H9 (cell line): ENCODE measurements at regions not wholly inside any gene's neighbourhood (a gene's known extent, or its start where the extent isn't known, plus 50 kb on each side); places are given as distances from the start of the nearest gene placed in this dataset.

ENCODE experiments used
- DNase-seq: peaks from one replicate; pipeline ENCODE4 v3.0.0-alpha.2; 2017
- H2AFZ ChIP-seq: one replicate; pipeline ENCODE4 v1.6.1; 2013; ENCODE audit warnings: mild to moderate bottlenecking, low read length, control low read depth, moderate library complexity
- H2AK5ac ChIP-seq: 2 replicates; pipeline ENCODE4 v1.6.1; 2013; ENCODE audit warnings: low read length, control low read depth, mixed read lengths; ENCODE audit not compliant: insufficient read length
- H2BK120ac ChIP-seq: one replicate; pipeline ENCODE4 v1.6.1; 2013; ENCODE audit warnings: low read depth, mild to moderate bottlenecking, low read length, control low read depth, inconsistent platforms; ENCODE audit not compliant: poor library complexity, severe bottlenecking
- H2BK12ac ChIP-seq: 2 replicates; pipeline ENCODE4 v1.6.1; 2013; ENCODE audit warnings: low read length, control low read depth, mixed read lengths, low read depth; ENCODE audit not compliant: insufficient read length
- H2BK15ac ChIP-seq: 2 replicates; pipeline ENCODE4 v1.6.1; 2013; ENCODE audit warnings: low read depth, low read length, control low read depth
- H2BK20ac ChIP-seq: one replicate; pipeline ENCODE4 v1.6.1; 2013; ENCODE audit warnings: low read depth, mild to moderate bottlenecking, low read length, control low read depth, inconsistent platforms; ENCODE audit not compliant: poor library complexity, severe bottlenecking
- H2BK5ac ChIP-seq: 2 replicates; pipeline ENCODE4 v1.6.1; 2013; ENCODE audit warnings: low read length, control low read depth, mixed read lengths; ENCODE audit not compliant: insufficient read length
- H3K14ac ChIP-seq: 2 replicates; pipeline ENCODE4 v1.6.1; 2013; ENCODE audit warnings: low read length, control low read depth; ENCODE audit not compliant: insufficient read depth
- H3K18ac ChIP-seq: 2 replicates; pipeline ENCODE4 v1.6.1; 2013; ENCODE audit warnings: low read depth, mild to moderate bottlenecking, mixed read lengths, low read length, control low read depth; ENCODE audit not compliant: insufficient read length
- H3K23ac ChIP-seq: 2 replicates; pipeline ENCODE4 v1.6.1; 2013; ENCODE audit warnings: low read length, control low read depth, mixed read lengths, low read depth; ENCODE audit not compliant: insufficient read length
- H3K23me2 ChIP-seq: 2 replicates; pipeline ENCODE4 v1.6.1; 2013; ENCODE audit warnings: low read depth, mild to moderate bottlenecking, mixed read lengths, low read length, control low read depth; ENCODE audit not compliant: insufficient read length, poor library complexity, severe bottlenecking
- H3K27ac ChIP-seq: 2 replicates; pipeline ENCODE4 v1.5.1; 2013; ENCODE audit warnings: low read length, control low read depth, mixed read lengths, low read depth; ENCODE audit not compliant: insufficient read length
- H3K27me3 ChIP-seq: 2 replicates; pipeline ENCODE4 v1.6.1; 2013; ENCODE audit warnings: low read length, control low read depth, inconsistent platforms; ENCODE audit not compliant: insufficient read depth
- H3K4ac ChIP-seq: 2 replicates; pipeline ENCODE4 v1.6.1; 2013; ENCODE audit warnings: low read depth, mild to moderate bottlenecking, control low read depth, inconsistent platforms, low read length, moderate library complexity
- H3K4me1 ChIP-seq: 2 replicates; pipeline ENCODE4 v1.6.1; 2013; ENCODE audit warnings: low read length, control low read depth, inconsistent platforms; ENCODE audit not compliant: insufficient read depth
- H3K4me2 ChIP-seq: 2 replicates; pipeline ENCODE4 v1.6.1; 2013; ENCODE audit warnings: low read length, control low read depth, mixed read lengths; ENCODE audit not compliant: insufficient read length, insufficient read depth
- H3K56ac ChIP-seq: 2 replicates; pipeline ENCODE4 v1.6.1; 2013; ENCODE audit warnings: low read depth, mild to moderate bottlenecking, mixed read lengths, low read length, control low read depth; ENCODE audit not compliant: insufficient read length
- H3K79me1 ChIP-seq: 2 replicates; pipeline ENCODE4 v1.6.1; 2013; ENCODE audit warnings: low read depth, mild to moderate bottlenecking, moderate library complexity, low read length, control low read depth, inconsistent platforms; ENCODE audit not compliant: insufficient read depth, poor library complexity, severe bottlenecking
- H3K79me2 ChIP-seq: 2 replicates; pipeline ENCODE4 v1.6.1; 2013; ENCODE audit warnings: low read length, control low read depth, inconsistent platforms; ENCODE audit not compliant: insufficient read depth
- H3K9ac ChIP-seq: 2 replicates; pipeline ENCODE4 v1.6.1; 2013; ENCODE audit warnings: low read length, control low read depth, mixed read lengths; ENCODE audit not compliant: insufficient read length; ENCODE audit errors: extremely low read depth
- H3K9me3 ChIP-seq: one replicate; pipeline ENCODE4 v1.6.1; 2013; ENCODE audit warnings: low read depth, low read length, inconsistent platforms; ENCODE audit not compliant: control insufficient read depth
- H3T11ph ChIP-seq: one replicate; pipeline ENCODE4 v1.6.1; 2013; ENCODE audit warnings: mild to moderate bottlenecking, low read length, control low read depth, inconsistent platforms
- H4K20me1 ChIP-seq: one replicate; pipeline ENCODE4 v1.6.1; 2013; ENCODE audit not compliant: control insufficient read depth, insufficient read length, insufficient read depth
- H4K5ac ChIP-seq: 2 replicates; pipeline ENCODE4 v1.6.1; 2013; ENCODE audit warnings: low read depth, mild to moderate bottlenecking, mixed read lengths, low read length, control low read depth; ENCODE audit not compliant: insufficient read length
- H4K8ac ChIP-seq: replicated peaks from 2 replicates; pipeline ENCODE4 v1.6.1; 2013; ENCODE audit warnings: low read length, control low read depth, mixed read lengths, low read depth; ENCODE audit not compliant: insufficient read length
- H4K91ac ChIP-seq: 2 replicates; pipeline ENCODE4 v1.6.1; 2013; ENCODE audit warnings: low read depth, mild to moderate bottlenecking, moderate library complexity, mixed read lengths, low read length, control low read depth; ENCODE audit not compliant: insufficient read length
- H3K27ac Mint-ChIP-seq, 3 experiments: 2 replicates in 2 of 3; 3 replicates in 1 of 3; pipeline ENCODE4 v1.8.0; 2020 to 2021; ENCODE audit warnings: mixed read lengths in 3 of 3, mild to moderate bottlenecking in 1 of 3, moderate library complexity in 1 of 3
- H3K27me3 Mint-ChIP-seq: 2 replicates; pipeline ENCODE4 v1.8.0; 2021; ENCODE audit warnings: low read depth, mild to moderate bottlenecking, moderate library complexity, mixed read lengths
- H3K36me3 Mint-ChIP-seq, 3 experiments: 2 replicates in 2 of 3; 3 replicates in 1 of 3; pipeline ENCODE4 v1.8.0; 2020 to 2021; ENCODE audit warnings: low read depth in 3 of 3, mixed read lengths in 3 of 3; ENCODE audit not compliant: insufficient read depth in 1 of 3
- H3K4me1 Mint-ChIP-seq, 2 experiments: 2 replicates each; pipeline ENCODE4 v1.8.0; 2020; ENCODE audit warnings: mixed read lengths in 2 of 2
- H3K4me3 Mint-ChIP-seq, 2 experiments: 2 replicates in 1 of 2; 3 replicates in 1 of 2; pipeline ENCODE4 v1.8.0; 2020 to 2021; ENCODE audit warnings: mild to moderate bottlenecking in 2 of 2, mixed read lengths in 2 of 2, moderate library complexity in 1 of 2
- H3K9me3 Mint-ChIP-seq, 2 experiments: 2 replicates in 1 of 2; 3 replicates in 1 of 2; pipeline ENCODE4 v1.8.0; 2020; ENCODE audit warnings: mild to moderate bottlenecking in 2 of 2, mixed read lengths in 2 of 2, moderate library complexity in 1 of 2
- CTCF ChIP-seq: fragments of 200-600 bp; sonication (generic); conservative IDR thresholded peaks from 3 replicates; pipeline ENCODE4 v1.8.0; 2021; ENCODE audit warnings: antibody characterized with exemption, mild to moderate bottlenecking
- WGBS: extraction: QIAGEN DNeasy Blood & Tissue Kit; methylation state at CpG from one replicate; pipeline ENCODE4 v1.1.7; 2013; ENCODE audit warnings: missing lambda C conversion rate, low lambda C conversion rate, mixed read lengths; ENCODE audit not compliant: insufficient read length; ENCODE audit errors: extremely low coverage; 5-methylcytosine and 5-hydroxymethylcytosine counted together

GRCh38 chr5:34531751-34532360, 124.3 kb upstream of the RAI14 start:
- no peak overlapping the region for H2BK20ac ChIP-seq
- no peak overlapping the region for H3K56ac ChIP-seq
- no peak overlapping the region for H3K9ac ChIP-seq
- Mint-ChIP-seq H3K36me3 (no peaks in the 10 kb centered on the region), H3K4me3 (no peak overlapping the region), H3K27me3 (no peaks in the 10 kb centered on the region), H3K4me1 (peaks cover 10 to 14% of the 10 kb centered on the region in 2 experiments), H3K27ac (no peak overlapping the region; a peak in 1 of 7 replicates), H3K9me3 (no peaks in the 10 kb centered on the region)
- no peaks in the 10 kb centered on the region; the same call in 1 of the 2 replicates for H3K4me1 ChIP-seq
- H3K27me3 ChIP-seq = no peaks in the 10 kb centered on the region
- H3K4me2 ChIP-seq = no peak overlapping the region
- no peak overlapping the region for H2BK120ac ChIP-seq
- H4K8ac ChIP-seq = no peak overlapping the region
- no peak for TF ChIP-seq CTCF
- H2AK5ac ChIP-seq = no peak overlapping the region
- no peak overlapping the region for H2BK15ac ChIP-seq
- H3K79me2 ChIP-seq = no peaks in the 10 kb centered on the region
- H3K79me1 ChIP-seq = no peaks in the 10 kb centered on the region
- H3K23ac ChIP-seq = no peak overlapping the region
- H4K91ac ChIP-seq = no peak overlapping the region
- H3K18ac ChIP-seq = no peak overlapping the region
- no peak overlapping the region for H4K5ac ChIP-seq
- H4K20me1 ChIP-seq = no peaks in the 10 kb centered on the region
- no CpG with 5 or more reads among the region's 8 CpGs for WGBS
- H3T11ph ChIP-seq = no peak overlapping the region
- no peak overlapping the region for H2BK12ac ChIP-seq
- DNase-seq = no peak
- H2AFZ ChIP-seq = no peak overlapping the region
- H3K14ac ChIP-seq = no peak overlapping the region
- no peaks in the 10 kb centered on the region for H3K23me2 ChIP-seq
- H3K4ac ChIP-seq = no peak overlapping the region
- no peak overlapping the region for H2BK5ac ChIP-seq
- no peak overlapping the region for H3K27ac ChIP-seq
- no peaks in the 10 kb centered on the region for H3K9me3 ChIP-seq
